ENCODE measurements at regions not wholly inside any gene's neighbourhood (a gene's known extent, or its start where the extent isn't known, plus 50 kb on each side); places are given as distances from the start of the nearest gene placed in this dataset.
A peak's percentile ranks its signal among the peaks of the same experiment; 100 is the strongest.

- no peak for DNase-seq (ENCODE audit: low read depth)
- H3K4me3 ChIP-seq (ENCODE audit: low read length), result no peak overlapping the region
- TF ChIP-seq CTCF (IDR thresholded peaks at IDR 0.05; ENCODE audit: insufficient read depth, low read depth, low read length, missing control alignments), result no peak
Observed at GRCh38 chr5:167576126-167576525, 715.3 kb upstream of the WWC1 start.

GRCh38 chr5:167576897-167577296 lies 714.5 kb upstream of the WWC1 start:
- no peak overlapping the region for H3K4me3 ChIP-seq (ENCODE audit: low read length)
- TF ChIP-seq CTCF (IDR thresholded peaks at IDR 0.05; ENCODE audit: insufficient read depth, low read depth, low read length, missing control alignments), result no peak
- DNase-seq (ENCODE audit: low read depth), result no peak

GRCh38 chr5:167577616-167578015 lies 713.8 kb upstream of the WWC1 start:
- H3K4me3 ChIP-seq (ENCODE audit: low read length), result no peak overlapping the region
- no peak for DNase-seq (ENCODE audit: low read depth)
- no peak for TF ChIP-seq CTCF (IDR thresholded peaks at IDR 0.05; ENCODE audit: insufficient read depth, low read depth, low read length, missing control alignments)

GRCh38 chr5:167578977-167579692 lies 712.3 kb upstream of the WWC1 start:
- DNase-seq (ENCODE audit: low read depth), result no peak
- H3K4me3 ChIP-seq (ENCODE audit: low read length), result no peak overlapping the region
- no peak for TF ChIP-seq CTCF (IDR thresholded peaks at IDR 0.05; ENCODE audit: insufficient read depth, low read depth, low read length, missing control alignments)

GRCh38 chr5:167579693-167580055 lies 711.8 kb upstream of the WWC1 start:
- no peak overlapping the region for H3K4me3 ChIP-seq (ENCODE audit: low read length)
- no peak for DNase-seq (ENCODE audit: low read depth)
- TF ChIP-seq CTCF (IDR thresholded peaks at IDR 0.05; ENCODE audit: insufficient read depth, low read depth, low read length, missing control alignments), result no peak

- no peak for TF ChIP-seq CTCF (IDR thresholded peaks at IDR 0.05; ENCODE audit: insufficient read depth, low read depth, low read length, missing control alignments)
- H3K4me3 ChIP-seq (ENCODE audit: low read length), result no peak overlapping the region
Observed at GRCh38 chr5:167580608-167581007, 710.8 kb upstream of the WWC1 start.

GRCh38 chr5:167582283-167582682 lies 709.2 kb upstream of the WWC1 start:
- DNase-seq (ENCODE audit: low read depth), result peak; percentile 46
- TF ChIP-seq CTCF (IDR thresholded peaks at IDR 0.05; ENCODE audit: insufficient read depth, low read depth, low read length, missing control alignments), result peak; percentile 36
- no peak overlapping the region for H3K4me3 ChIP-seq (ENCODE audit: low read length)

More at GRCh38 chr5:167580608-167581007, 710.8 kb upstream of the WWC1 start:
- no peak for DNase-seq (ENCODE audit: low read depth)
